Activated CD4-positive, alpha-beta T cell treated with anti-CD3 and anti-CD28 coated beads for 24 hours (primary cell): ENCODE measurements at regions not wholly inside any gene's neighbourhood (a gene's known extent, or its start where the extent isn't known, plus 50 kb on each side); places are given as distances from the start of the nearest gene placed in this dataset.

Experiments used
- DNase-seq, 2 donors: peaks; one replicate each; pipeline ENCODE4 v3.0.0-alpha.2; 2020; ENCODE audit warnings: low read depth in 2 of 2

- DNase-seq = no peak
Measured at GRCh38 chr1:54497338-54497737, 50.7 kb upstream of the ACOT11 start.

GRCh38 chr1:54495954-54496353 is 52.1 kb upstream of the ACOT11 start:
- DNase-seq = no peak

DNA sequence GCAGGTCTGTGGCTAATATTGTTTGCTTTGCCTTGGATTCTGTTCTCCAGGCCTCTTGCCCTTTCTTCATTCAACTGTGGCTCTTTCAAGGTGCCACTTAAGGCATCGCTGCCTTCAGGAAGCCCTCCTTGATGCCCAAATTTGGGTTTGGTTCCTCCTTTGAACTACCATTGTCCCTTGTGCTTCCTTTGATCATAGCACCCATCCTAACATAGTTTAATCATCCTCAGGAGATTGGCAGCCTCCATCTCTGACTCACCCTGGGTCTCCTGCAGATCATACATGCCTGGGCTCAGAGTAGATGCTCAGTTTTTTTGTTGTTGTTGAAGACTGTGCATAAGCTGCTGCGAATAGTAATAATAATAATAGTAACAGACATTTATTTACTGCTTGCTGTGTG is 54.4 kb upstream of the ACOT11 start:
- no peak for DNase-seq

DNA sequence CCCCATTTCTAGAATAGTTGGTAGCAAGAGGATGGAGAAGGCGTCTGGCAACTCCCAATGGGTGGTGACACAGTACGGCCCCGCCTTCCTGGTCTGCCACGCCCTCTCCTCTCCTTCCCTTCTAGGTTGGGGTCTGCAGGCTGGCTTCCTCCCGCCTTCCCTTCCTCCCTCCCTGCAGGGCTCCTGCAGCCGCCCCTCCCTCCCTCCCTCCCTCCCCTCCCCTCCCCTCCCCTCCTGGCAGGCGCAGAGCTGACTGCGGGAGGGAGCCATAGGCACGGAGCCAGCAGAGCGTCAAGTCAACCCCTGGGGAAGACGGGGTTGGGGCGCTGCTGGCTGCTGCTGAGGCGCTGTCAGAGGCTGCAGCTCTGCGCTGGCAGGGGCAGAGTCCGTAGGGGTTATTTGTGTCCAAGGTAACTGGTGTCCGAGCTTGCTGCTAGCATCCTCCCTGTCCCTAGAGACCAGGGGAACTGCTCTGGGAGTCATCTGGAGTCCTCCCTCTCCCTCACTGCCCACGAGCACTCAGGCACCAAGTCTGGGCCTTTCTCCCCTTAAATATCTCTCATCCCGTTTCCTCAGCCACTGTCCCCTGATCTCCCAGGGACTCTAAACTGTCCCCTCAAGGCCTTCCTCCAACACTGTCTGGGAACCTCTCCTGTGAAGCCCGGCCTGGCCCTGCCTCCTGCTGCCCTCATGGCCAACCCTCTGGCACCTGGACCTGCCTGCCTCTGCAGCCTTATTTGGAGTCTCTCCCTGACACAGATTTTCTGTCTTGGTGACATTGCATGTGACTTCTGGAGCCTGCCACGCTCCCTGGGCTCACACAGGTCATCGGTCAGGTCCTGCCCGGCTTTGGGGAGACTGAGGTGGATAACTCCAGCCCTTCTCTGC is 57.4 kb upstream of the ACOT11 start:
- no peak for DNase-seq

DNA sequence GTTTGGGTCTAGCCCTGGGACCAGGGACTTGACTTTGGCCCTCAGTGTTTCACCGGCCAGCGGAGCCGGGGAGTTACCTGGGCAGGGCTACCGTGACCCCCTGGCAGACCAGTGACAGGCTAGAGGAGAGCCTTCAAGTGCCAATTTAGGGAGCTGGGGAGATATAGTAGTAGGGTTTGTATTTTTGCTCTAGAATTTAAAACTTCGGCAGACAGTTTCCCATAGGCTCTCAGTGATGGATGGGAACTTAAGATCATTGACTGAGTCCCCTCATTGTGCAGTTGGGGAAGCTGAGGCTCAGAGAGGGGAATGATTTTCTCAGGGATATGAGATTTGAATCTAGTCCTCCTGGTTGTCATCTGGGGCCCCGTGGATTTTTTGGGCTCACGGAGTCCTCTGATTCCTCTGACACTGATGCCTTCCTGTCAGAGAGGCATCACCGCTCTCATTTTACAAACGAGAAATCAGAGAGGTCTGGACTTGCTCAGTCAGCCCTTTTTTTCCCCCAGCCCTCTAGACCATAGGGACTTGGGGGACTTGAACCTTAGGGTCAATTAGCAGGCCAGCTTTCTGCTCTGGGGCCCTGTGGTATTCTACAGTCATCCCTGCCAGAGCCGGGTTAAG is 58.3 kb upstream of the ACOT11 start:
- DNase-seq = no peak

- peak; percentile 50 to 54 for DNase-seq
Measured at GRCh38 chr1:54488779-54489626, 59.0 kb upstream of the ACOT11 start.

DNA sequence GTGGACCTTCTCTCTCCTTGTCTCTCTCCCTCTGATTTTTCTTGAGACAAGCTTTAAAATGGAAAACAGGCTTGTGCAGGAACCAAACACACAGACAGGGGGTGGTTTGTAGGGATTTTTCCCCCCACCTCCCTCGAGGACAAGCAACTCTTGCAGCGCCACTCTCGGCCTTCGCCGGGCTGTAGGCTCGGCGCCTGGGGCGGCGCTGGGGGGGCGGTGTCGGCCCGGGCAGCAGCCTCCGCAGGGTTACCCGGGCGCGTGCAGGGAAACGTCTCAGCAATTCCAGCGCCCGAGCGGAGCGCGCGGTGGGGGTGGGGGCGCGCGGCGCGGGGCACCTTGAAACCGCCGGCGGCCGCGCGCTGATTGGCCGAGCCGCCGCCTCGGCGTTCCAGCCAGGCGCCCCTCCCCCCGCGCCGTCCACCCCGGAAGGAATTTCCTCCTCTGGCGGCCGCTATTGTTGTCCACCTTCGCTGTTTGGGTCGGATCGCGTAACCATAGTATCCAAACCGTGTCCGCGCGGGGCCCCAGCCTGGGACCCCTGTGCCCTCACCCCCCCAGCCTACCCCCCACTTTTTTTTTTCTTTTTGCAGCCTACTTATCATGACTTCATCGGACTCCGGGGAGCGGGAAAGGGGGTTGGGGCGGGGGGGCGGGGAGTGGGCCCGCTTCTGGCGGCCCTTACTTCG is 59.8 kb upstream of the ACOT11 start:
- peak; percentile 50 to 61 for DNase-seq

- DNase-seq = no peak
Measured at GRCh38 chr1:54487571-54488050, 60.4 kb upstream of the ACOT11 start.

GRCh38 chr1:54486907-54487306 is 61.1 kb upstream of the ACOT11 start:
- no peak for DNase-seq

- no peak for DNase-seq
Measured at GRCh38 chr1:54485416-54485815, 62.6 kb upstream of the ACOT11 start.

DNA sequence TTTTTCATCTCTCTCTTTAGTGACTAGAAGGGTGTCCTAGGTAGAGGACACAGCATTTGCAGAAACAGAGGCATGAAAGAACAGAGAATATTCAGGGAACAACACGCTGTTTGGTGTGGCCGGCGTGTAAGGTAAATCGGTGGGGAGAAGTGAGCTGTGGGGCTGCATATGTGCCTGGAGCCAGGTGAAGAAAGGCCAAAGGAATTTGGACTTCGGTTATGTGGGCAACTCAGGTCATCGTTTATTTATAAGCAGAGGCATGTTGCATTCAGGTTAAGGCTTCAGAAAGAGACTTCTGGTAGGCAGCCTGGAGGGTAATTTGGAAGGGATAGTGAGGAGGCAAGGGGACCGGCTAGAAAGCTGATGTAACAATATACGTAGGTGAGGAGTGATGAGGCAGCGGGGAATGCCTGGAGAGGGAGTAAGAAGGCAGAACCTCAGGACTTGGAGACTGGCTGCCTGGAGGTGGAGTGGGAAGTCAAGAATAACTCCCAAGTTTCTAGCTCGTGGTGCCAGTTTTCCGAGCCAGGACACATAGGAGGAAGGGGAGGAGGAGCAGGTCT is 64.1 kb upstream of the ACOT11 start:
- DNase-seq = no peak

- no peak for DNase-seq
Measured at GRCh38 chr1:54481201-54481884, 66.7 kb upstream of the ACOT11 start.

GRCh38 chr1:54480525-54480848 is 67.5 kb upstream of the ACOT11 start:
- no peak for DNase-seq

DNA sequence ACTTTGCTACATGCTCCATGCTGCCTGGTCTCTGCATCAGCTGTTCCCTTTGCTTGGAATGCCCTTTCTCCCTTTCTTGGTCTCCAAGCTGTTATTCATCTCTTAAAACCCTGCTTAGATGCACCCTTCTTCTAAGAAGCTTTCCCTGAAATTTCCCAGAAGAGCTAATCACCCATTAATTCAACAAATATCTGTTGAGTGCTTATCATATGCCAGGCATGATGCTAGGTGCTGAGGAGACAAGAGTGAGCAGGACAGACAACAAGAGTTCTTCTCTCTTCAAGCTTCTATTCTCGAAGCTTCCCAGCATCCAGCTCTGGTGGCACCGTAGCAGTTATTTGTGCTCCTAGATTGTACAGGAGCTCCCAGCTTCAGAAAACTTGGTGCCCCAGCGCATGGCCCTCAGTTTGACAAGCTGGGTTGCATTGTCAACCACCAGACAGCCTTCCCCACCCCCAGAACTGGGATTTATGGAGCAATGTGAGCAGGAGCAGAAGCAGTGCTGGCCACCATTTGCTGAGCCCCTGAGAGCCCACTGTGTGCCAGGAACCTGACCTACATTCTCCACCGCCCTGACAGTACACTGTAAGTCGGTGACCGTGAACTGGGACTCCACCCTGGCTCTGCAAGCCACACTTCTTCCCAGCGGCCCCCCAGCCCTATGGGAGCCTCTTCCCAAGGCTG is 68.0 kb upstream of the ACOT11 start:
- DNase-seq = no peak

DNA sequence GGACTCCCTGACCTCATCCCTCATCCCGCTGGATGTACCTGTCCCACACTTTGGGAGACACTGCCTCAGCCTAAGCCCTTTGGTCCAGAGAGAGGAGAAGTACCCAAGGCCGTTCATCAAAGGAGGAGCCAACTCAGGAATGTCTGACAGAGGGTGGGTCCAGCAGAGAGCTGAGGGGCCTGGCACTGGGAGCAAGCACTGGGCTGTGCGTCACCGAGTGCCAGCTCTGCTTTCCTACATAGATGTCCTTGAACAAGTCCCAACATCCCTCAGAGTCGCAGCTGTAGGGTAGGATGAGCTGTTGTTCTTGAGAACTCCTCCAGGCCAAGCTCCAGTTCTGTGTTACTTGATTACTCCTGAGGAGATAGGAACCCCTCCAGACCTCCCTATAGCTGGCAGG is 68.8 kb upstream of the ACOT11 start:
- no peak for DNase-seq

DNA sequence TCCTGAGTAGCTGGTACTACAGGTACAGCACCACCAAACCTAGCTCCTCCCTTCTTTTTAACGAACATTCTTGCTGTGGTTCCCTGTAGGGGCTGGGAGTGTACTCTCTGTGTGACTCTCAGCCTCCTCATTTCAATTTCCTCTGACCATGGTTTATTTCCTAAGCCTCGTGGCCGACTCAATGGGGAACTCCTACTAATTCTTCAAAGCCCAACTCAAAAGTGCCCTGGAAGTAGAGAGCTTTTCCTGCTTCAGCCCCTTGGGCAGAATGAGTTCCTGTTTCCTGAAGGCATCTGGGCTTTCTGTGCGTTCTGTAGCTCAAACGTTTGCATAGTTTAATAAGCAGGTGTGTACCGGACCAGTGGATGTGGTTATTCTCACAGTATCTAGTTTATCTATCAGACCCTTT is 70.9 kb upstream of the ACOT11 start:
- no peak for DNase-seq

- no peak for DNase-seq
Measured at GRCh38 chr1:54476530-54477109, 70.4 kb upstream of the SSBP3 start.

GRCh38 chr1:54475946-54476516 is 69.8 kb upstream of the SSBP3 start:
- no peak for DNase-seq

- DNase-seq = no peak
Measured at GRCh38 chr1:54475357-54475881, 69.2 kb upstream of the SSBP3 start.
